GM03348 (cell line): ENCODE measurements at regions not wholly inside any gene's neighbourhood (a gene's known extent, or its start where the extent isn't known, plus 50 kb on each side); places are given as distances from the start of the nearest gene placed in this dataset.

Experiments
- DNase-seq: peaks from one replicate; pipeline ENCODE4 v3.0.0; 2012; ENCODE audit warnings: low spot score

GRCh38 chr5:115375893-115376292 is 79.4 kb upstream of the CCDC112 start:
- DNase-seq = no peak

- DNase-seq = no peak
These were observed 77.8 kb upstream of the CCDC112 start for GRCh38 chr5:115374057-115374775.

- DNase-seq = peak; percentile 61
These were observed 75.7 kb upstream of the CCDC112 start for GRCh38 chr5:115372146-115372545.

- no peak for DNase-seq
These were observed 73.1 kb upstream of the CCDC112 start for GRCh38 chr5:115369430-115370144.

GRCh38 chr5:115366223-115366622 is 69.8 kb upstream of the CCDC112 start:
- peak; percentile 83 for DNase-seq

GRCh38 chr5:115363879-115364278 is 67.4 kb upstream of the CCDC112 start:
- no peak for DNase-seq

- DNase-seq = no peak
These were observed 63.7 kb upstream of the CCDC112 start for GRCh38 chr5:115360046-115360685.

- DNase-seq = no peak
These were observed 59.4 kb upstream of the CCDC112 start for GRCh38 chr5:115355767-115356381.

GRCh38 chr5:115355095-115355494 is 58.6 kb upstream of the CCDC112 start:
- no peak for DNase-seq

- no peak for DNase-seq
These were observed 57.8 kb upstream of the CCDC112 start for GRCh38 chr5:115354246-115354645.

- no peak for DNase-seq
These were observed 56.1 kb upstream of the CCDC112 start for GRCh38 chr5:115352571-115352970.

GRCh38 chr5:115351356-115352195 is 55.1 kb upstream of the CCDC112 start:
- peak; percentile 43 for DNase-seq

- DNase-seq = no peak
These were observed 54.4 kb upstream of the CCDC112 start for GRCh38 chr5:115350894-115351293.

- DNase-seq = peak; percentile 82
These were observed 52.8 kb upstream of the CCDC112 start for GRCh38 chr5:115349001-115349817.

- DNase-seq = no peak
These were observed 51.7 kb upstream of the CCDC112 start for GRCh38 chr5:115348175-115348574.
